ENCODE measurements at regions not wholly inside any gene's neighbourhood (a gene's known extent, or its start where the extent isn't known, plus 50 kb on each side); places are given as distances from the start of the nearest gene placed in this dataset.

- no peak overlapping the region for H3K4me3 ChIP-seq (ENCODE audit: control insufficient read depth, low read depth, low read length)
- no peak for TF ChIP-seq CTCF (conservative IDR thresholded peaks at IDR 0.05; ENCODE audit: control insufficient read depth, insufficient read depth, low read depth, low read length)
- DNase-seq (ENCODE audit: low read depth): no peak
These were observed 149.8 kb upstream of the TMTC4 start for GRCh38 chr13:100824366-100824765.

GRCh38 chr13:100823448-100823847 lies 148.9 kb upstream of the TMTC4 start:
- H3K4me3 ChIP-seq (ENCODE audit: control insufficient read depth, low read depth, low read length): no peak overlapping the region
- no peak for DNase-seq (ENCODE audit: low read depth)
- TF ChIP-seq CTCF (conservative IDR thresholded peaks at IDR 0.05; ENCODE audit: control insufficient read depth, insufficient read depth, low read depth, low read length): no peak

- DNase-seq (ENCODE audit: low read depth): no peak
- TF ChIP-seq CTCF (conservative IDR thresholded peaks at IDR 0.05; ENCODE audit: control insufficient read depth, insufficient read depth, low read depth, low read length): no peak
- no peak overlapping the region for H3K4me3 ChIP-seq (ENCODE audit: control insufficient read depth, low read depth, low read length)
These were observed 148.4 kb upstream of the TMTC4 start for GRCh38 chr13:100822871-100823443.

- TF ChIP-seq CTCF (conservative IDR thresholded peaks at IDR 0.05; ENCODE audit: control insufficient read depth, insufficient read depth, low read depth, low read length): no peak
- DNase-seq (ENCODE audit: low read depth): peak; percentile 37
- H3K4me3 ChIP-seq (ENCODE audit: control insufficient read depth, low read depth, low read length): no peak overlapping the region
These were observed 144.1 kb upstream of the TMTC4 start for GRCh38 chr13:100818711-100819110.

- H3K4me3 ChIP-seq (ENCODE audit: control insufficient read depth, low read depth, low read length): no peak overlapping the region
- TF ChIP-seq CTCF (conservative IDR thresholded peaks at IDR 0.05; ENCODE audit: control insufficient read depth, insufficient read depth, low read depth, low read length): no peak
- DNase-seq (ENCODE audit: low read depth): no peak
These were observed 143.3 kb upstream of the TMTC4 start for GRCh38 chr13:100817928-100818327.

GRCh38 chr13:100815476-100816046 lies 141.0 kb upstream of the TMTC4 start:
- DNase-seq (ENCODE audit: low read depth): no peak
- no peak for TF ChIP-seq CTCF (conservative IDR thresholded peaks at IDR 0.05; ENCODE audit: control insufficient read depth, insufficient read depth, low read depth, low read length)
- H3K4me3 ChIP-seq (ENCODE audit: control insufficient read depth, low read depth, low read length): no peak overlapping the region

Measured in fibroblast of mammary gland (primary cell).